ENCODE measurements at regions not wholly inside any gene's neighbourhood (a gene's known extent, or its start where the extent isn't known, plus 50 kb on each side); places are given as distances from the start of the nearest gene placed in this dataset.

DNA sequence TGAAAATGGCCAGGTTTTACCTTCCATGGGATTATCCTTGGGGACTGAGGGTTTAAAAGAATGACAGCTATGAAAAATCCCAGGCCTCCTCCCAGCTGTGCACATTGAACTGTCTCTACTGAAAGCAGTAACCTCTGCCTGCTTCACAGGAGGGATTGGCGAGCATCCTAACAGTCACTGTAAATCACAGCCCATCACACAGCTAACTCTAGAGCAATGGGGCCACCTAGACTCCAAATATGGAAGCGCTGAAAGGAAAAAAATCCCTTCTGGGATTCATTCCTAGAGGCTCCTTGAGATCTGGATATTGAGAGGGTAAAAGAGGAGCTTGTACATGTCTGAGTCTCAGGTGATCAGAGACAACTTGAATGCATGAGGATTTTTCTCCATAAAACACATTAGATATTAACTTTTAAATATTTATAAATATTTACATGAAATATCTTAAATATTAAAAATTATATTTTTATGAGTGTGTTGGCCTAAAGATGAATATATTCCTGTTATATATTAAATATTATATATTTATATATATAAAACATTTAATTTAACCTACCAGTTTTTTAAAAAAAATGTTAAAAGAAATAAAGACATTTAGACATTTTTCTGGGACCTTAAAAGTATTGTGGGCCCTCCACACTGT is 133.8 kb upstream of the SLC24A2 start:
- Histone ChIP-seq H3K4me1 (no peaks in the 10 kb centered on the region), H3K27ac (no peak overlapping the region), H3K4me3 (no peak overlapping the region), H3K9me3 (no peaks in the 10 kb centered on the region), H3K36me3 (ENCODE audit: insufficient read depth in 1 of 2, low read depth in 1 of 2) (no peaks in the 10 kb centered on the region), H3K27me3 (ENCODE audit: insufficient read depth in 3 of 3, low read length in 2 of 3) (peaks cover 0 to 3% (median 0%) of the 10 kb centered on the region in 3 donors)
- intact Hi-C loops (cut with DNase I) = no loop called here
- 30 to 35% (median 33%) methylated on average over 2 of the region's 2 CpGs for WGBS, 3 donors
- TF ChIP-seq, protein P1, sequence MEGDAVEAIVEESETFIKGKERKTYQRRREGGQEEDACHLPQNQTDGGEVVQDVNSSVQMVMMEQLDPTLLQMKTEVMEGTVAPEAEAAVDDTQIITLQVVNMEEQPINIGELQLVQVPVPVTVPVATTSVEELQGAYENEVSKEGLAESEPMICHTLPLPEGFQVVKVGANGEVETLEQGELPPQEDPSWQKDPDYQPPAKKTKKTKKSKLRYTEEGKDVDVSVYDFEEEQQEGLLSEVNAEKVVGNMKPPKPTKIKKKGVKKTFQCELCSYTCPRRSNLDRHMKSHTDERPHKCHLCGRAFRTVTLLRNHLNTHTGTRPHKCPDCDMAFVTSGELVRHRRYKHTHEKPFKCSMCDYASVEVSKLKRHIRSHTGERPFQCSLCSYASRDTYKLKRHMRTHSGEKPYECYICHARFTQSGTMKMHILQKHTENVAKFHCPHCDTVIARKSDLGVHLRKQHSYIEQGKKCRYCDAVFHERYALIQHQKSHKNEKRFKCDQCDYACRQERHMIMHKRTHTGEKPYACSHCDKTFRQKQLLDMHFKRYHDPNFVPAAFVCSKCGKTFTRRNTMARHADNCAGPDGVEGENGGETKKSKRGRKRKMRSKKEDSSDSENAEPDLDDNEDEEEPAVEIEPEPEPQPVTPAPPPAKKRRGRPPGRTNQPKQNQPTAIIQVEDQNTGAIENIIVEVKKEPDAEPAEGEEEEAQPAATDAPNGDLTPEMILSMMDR (IDR thresholded peaks at IDR 0.05) = no peak
- ATAC-seq = no peak
- DNase-seq = no peak

DNA sequence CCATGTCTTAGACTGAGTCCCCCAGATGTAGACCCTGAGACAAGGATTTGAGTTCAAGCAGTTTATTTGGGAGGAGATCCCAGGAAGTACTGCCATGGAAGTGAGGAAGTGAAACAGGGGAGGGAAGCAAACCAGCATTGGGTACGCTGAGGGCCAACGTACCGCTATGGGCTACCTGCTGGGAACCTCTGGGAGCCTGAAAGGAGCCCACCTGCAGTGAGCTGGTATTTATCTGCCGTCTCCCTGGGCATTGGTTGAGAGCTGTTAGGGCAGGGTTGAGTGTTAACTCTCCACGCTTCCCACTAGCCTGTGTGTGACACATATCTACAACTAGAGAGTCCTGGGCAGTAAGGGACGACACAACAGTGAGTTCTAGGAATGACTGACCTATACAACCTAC is 131.6 kb upstream of the SLC24A2 start:
- Histone ChIP-seq H3K27ac (no peak overlapping the region), H3K27me3 (ENCODE audit: insufficient read depth in 3 of 3, low read length in 2 of 3) (peaks cover 0 to 3% (median 0%) of the 10 kb centered on the region in 3 donors), H3K36me3 (ENCODE audit: insufficient read depth in 1 of 2, low read depth in 1 of 2) (no peaks in the 10 kb centered on the region), H3K4me1 (no peaks in the 10 kb centered on the region), H3K9me3 (no peaks in the 10 kb centered on the region), H3K4me3 (no peak overlapping the region)
- ATAC-seq (no peak), DNase-seq (no peak)
- WGBS, 3 donors = 89 to 92% (median 91%) methylated on average over 6 of the region's 6 CpGs
- TF ChIP-seq, protein P1 (IDR thresholded peaks at IDR 0.05) = no peak
- intact Hi-C loops (cut with DNase I) = no loop called here

DNA sequence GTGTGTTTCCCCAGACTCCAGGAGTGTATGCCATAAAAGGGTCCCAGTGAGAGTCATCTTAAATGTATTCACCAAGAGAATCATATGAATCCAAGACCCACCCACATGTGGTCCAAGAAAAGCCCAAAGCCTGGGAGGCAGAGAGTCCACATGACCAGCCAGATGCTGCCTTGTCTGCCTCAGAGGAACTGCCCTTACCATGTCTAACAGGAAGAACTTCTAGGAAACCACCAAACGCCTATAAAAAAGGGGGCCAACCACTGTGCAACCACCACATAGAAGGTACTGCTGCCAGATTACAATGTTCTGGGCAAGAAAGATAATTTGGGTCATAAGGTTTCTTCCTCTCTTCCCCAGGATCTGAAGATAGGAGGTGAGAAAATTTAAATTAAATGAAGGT is 129.8 kb upstream of the SLC24A2 start:
- TF ChIP-seq, protein P1 (IDR thresholded peaks at IDR 0.05) = no peak
- no peak overlapping the region for H3K27ac ChIP-seq
- H3K27me3 ChIP-seq (ENCODE audit: insufficient read depth in 3 of 3, low read length in 2 of 3) = peaks cover 0 to 3% (median 0%) of the 10 kb centered on the region in 3 donors
- no peaks in the 10 kb centered on the region for H3K4me1 ChIP-seq
- intact Hi-C loops (cut with DNase I) = no loop called here
- no peak for DNase-seq
- H3K9me3 ChIP-seq = no peaks in the 10 kb centered on the region
- H3K4me3 ChIP-seq = no peak overlapping the region
- WGBS, 3 donors = 27 to 52% (median 35%) methylated on average over 1 of the region's 1 CpG
- no peak for ATAC-seq
- no peaks in the 10 kb centered on the region for H3K36me3 ChIP-seq (ENCODE audit: insufficient read depth in 1 of 2, low read depth in 1 of 2)

DNA sequence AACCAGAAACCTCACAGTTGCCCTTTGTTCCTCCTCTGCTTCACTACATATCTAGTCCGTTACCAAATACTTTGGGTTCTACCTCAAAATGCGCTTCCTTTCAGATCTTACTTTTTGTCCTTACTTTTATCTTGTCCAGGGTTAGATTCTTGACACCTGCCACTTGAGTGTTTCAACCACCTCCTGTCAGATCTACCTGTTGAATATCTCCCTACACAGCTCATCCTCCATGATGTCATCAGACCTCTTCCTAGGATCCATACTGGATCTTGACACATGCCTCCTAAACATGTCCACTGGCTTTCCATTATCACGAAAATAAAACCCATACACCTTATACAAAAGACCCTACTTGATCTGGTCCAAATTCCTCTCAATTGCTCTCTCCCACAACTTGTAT is 125.2 kb upstream of the SLC24A2 start:
- Histone ChIP-seq H3K9me3 (no peaks in the 10 kb centered on the region), H3K4me3 (no peak overlapping the region), H3K36me3 (ENCODE audit: insufficient read depth in 1 of 2, low read depth in 1 of 2) (no peaks in the 10 kb centered on the region), H3K27ac (no peak overlapping the region), H3K4me1 (no peaks in the 10 kb centered on the region), H3K27me3 (ENCODE audit: insufficient read depth in 3 of 3, low read length in 2 of 3) (peaks cover 0 to 3% (median 0%) of the 10 kb centered on the region in 3 donors)
- ATAC-seq (no peak), DNase-seq (no peak)
- WGBS, 3 donors = 92 to 98% (median 94%) methylated on average over 3 of the region's 3 CpGs
- intact Hi-C loops (cut with DNase I) = no loop called here
- TF ChIP-seq, protein P1 (IDR thresholded peaks at IDR 0.05) = no peak

DNA sequence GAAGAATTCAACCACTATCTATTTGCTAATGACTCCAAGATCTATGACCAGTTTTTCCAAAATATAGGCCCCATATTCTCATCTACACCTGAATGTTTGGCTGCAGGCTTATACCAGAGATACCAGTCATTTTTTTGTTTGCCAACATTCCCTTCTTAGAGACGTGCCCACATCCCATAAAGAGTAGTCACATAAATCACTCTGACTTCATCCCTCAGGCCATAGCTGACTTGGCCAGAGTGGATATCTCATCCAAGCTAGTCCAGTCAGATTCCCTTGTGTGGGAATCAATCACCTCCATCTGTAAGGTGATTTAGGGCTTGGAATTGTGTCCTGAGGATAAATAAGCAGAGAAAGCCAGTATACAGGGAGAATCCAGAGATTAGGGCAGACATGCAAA is 124.3 kb upstream of the SLC24A2 start:
- WGBS, 3 donors = 36 to 54% (median 44%) methylated on average over 1 of the region's 1 CpG
- intact Hi-C loops (cut with DNase I) = no loop called here
- DNase-seq (no peak), ATAC-seq (no peak)
- no peaks in the 10 kb centered on the region for H3K9me3 ChIP-seq
- no peak overlapping the region for H3K27ac ChIP-seq
- TF ChIP-seq, protein P1 (IDR thresholded peaks at IDR 0.05) = no peak
- H3K27me3 ChIP-seq (ENCODE audit: insufficient read depth in 3 of 3, low read length in 2 of 3) = no peaks in the 10 kb centered on the region
- H3K4me1 ChIP-seq = no peaks in the 10 kb centered on the region
- H3K4me3 ChIP-seq = no peak overlapping the region
- no peaks in the 10 kb centered on the region for H3K36me3 ChIP-seq (ENCODE audit: insufficient read depth in 1 of 2, low read depth in 1 of 2)

All from psoas muscle (tissue), 7 donors.